Activated T-cell treated with anti-CD3 and anti-CD28 coated beads for 4 hours (primary cell): ENCODE measurements at regions not wholly inside any gene's neighbourhood (a gene's known extent, or its start where the extent isn't known, plus 50 kb on each side); places are given as distances from the start of the nearest gene placed in this dataset.

Experiments used
- DNase-seq: peaks from one replicate; pipeline ENCODE4 v3.0.0-alpha.2; 2020

DNA sequence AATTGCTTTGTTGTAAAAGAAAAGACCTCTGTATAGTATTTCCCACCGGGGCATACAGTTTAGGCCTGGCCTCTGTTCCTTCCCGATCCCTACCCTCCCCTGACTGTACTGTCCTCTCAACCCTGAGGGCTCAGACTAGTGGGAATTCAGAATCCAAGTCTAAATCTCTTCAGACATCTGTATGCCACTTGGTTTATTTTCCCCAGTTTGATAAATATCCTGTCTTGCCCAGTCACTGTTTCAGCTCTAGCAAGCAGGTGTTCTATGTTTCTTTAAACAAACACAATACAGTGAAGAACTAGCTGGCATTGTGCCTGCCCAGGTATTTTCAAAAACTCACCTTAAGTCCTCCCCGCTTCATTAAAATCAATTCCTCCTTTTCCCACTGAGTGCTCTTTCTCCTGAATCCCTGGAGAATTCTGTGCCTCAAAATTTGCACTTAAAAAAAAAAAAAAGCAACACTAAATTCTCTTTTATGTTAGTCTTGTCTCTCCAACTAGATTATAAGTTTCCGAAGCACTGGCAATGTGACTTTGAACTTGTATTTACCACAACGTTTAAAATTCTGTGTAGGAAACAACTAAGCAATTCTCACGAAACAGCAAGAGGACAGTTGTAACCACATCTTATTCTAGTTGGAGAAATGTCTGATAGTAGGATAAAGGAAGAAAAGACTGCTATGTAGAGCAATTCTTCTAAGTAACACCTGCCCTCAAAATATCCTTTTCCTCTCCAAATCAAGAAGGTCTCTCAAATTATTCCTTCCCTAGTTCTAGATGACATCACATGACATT is 112.0 kb upstream of the CARMIL1 start:
- DNase-seq: no peak

DNA sequence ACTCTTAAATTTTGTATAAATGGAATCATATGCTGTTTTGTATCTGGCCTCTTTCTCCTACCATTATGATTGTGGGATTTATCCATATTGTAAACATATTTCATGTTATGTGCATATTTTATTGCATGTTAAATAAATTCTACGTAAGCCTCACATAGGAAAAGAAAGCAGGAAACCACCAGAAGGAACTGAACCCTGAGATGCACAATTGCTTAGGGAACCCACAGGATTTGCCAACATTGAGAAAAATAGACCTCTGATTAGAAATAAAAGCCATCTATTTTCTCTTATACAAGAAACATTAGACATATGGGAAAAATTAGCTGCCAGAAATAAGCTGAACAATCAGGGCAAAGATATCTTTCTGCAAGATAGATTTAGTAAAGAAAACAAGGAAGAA is 111.2 kb upstream of the CARMIL1 start:
- no peak for DNase-seq

DNA sequence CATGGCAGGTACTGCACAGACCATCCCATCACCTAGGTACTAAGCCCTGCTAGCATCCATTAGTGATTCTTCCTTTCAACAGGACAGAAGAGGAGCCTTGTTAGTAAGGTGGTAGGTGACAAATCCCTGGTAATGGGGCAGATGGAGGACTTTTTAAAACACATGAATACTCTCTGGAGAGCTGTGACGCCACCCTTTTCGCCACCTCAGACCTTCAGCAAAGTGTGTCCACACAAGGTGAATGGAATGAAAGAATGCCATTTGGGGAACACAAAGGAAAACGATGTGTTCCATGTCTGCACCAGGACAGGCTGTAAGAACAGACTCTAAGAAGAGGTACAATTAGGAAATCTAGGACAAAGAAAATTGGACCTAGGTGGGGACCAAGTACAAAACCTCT is 110.5 kb upstream of the CARMIL1 start:
- no peak for DNase-seq

DNA sequence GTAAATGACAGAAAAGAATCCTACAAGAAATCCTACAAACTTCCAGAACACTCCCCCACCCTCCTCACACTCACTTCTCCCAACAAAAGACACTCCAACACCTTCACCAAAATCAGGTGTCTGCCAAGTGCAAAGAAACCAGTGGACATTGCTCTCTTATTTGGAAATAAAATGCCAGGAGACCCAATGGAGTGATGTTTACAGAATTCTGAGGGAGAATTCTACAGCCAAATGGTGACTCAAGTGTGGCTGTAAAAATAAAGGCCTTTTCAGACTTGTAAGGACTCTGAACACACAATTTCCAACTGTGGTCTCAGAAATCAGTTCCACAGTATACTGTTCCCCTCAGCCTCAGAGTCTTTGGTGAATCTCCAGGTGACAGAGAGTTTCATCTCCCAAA is 109.6 kb upstream of the CARMIL1 start:
- DNase-seq: no peak

DNA sequence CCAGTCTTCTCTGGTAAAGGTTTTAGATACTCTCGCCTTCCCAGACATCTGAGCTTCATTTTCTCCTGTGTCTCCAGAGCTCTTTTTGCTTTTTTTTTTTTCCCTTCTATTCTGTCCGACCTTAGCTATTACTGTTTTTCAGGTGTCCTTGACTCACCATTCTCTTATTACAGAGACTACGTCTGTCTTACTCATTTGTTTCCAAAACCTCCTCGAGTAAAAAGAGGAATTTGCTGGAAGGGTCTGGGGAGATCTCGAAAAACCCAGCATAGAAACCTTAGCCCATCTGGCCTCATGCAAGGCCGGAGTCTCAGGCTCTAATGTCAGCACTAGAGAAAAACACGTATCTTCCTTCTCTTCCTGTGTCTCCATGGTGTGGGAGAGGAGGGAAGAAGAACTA is 109.2 kb upstream of the CARMIL1 start:
- no peak for DNase-seq

DNA sequence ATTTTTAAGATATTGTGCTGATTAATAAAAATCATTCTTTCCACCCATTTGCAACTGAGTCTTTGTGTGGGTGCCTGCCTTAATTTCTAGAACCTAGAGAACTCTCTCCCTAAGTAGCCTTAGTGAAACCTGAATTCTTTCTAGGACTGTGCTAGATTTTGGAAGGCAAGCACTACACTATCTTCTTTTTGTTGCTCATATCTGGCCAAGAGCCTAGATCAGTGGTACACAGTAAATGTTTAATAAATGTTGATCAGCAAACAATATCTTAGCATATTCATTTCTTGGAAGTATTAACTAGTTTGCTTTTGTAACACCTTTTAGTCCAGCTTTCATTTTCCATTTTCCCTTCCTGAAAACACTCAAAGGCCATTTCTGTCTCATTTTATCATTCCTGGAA is 108.5 kb upstream of the CARMIL1 start:
- no peak for DNase-seq

DNA sequence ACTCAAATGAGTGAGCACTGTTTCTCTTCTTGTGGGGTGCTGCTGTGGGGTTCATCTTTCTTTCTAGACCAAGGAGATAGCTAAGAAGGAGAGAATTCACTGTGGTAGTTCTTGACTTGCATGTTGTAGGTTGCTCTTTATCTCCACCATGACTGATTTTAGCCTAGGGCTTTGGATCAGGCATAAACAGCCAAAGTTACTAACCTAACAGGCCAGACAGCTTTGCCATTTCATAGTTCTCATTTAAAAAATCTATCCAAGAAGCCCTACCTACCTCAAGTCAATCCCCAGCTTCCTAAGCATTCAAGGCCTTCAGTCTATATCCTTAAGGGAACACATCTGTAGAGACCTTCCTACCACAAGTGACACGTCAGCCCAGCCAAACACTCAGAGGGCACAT is 107.9 kb upstream of the CARMIL1 start:
- DNase-seq: no peak

DNA sequence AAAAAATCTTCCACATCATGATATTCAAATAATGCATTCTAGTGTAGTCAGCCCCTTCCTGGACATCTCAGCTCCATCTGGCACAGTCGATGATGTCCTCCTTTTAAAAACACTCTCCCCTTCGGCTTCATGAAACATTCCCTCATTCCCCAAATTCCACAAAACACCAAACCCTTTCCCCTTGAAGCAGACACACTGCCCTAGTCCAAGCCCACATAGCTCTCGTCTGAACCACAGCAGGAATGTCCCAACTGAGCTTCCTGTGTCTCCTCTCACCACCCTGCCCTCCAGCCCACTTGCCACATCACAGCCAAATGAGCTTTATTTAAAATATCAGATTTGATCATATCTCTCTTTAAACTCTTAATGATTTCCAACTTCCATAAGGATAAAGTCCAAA is 106.4 kb upstream of the CARMIL1 start:
- no peak for DNase-seq

DNA sequence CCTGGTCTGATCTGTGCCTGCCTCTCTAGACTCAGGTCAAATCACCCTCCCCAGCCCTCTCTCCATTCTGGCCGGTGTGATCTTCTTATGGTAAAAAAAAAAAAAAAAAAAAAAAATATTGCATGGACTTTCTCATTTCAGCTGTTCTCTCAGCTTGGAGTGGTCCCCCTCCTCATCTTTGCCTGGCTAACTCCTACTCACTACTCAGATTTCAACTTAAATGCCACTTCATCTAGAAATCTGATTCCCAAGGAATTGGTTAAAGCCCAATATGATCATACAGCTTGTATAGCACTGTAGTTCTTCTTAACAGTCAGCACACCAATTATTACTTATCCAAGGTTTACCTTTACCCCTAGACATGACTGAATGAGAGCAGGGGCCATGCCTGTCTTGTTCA is 105.9 kb upstream of the CARMIL1 start:
- DNase-seq: no peak

DNA sequence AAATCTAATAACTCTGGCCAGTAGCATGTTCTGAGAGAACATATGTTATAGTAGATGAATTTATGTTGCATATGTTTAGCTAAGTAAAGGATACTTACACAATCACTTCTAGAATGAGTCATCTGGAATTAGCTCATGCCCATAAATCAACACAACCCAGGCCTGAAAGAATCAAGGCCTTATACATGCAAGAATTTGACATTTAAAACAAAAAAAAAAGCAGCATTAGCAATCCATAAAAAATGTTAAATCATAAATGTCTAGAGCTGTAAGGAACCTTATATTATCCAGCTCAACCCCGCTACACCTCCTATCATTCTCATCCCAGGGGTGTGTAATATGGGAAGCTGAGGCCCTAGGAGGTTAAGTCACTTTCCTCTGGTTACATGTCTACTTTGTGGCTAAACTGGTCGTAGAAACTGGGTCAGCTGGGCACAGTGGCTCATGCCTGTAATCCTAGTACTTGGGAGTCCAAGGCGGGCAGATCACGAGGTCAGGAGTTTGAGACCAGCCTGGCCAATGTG is 105.2 kb upstream of the CARMIL1 start:
- DNase-seq: no peak

DNA sequence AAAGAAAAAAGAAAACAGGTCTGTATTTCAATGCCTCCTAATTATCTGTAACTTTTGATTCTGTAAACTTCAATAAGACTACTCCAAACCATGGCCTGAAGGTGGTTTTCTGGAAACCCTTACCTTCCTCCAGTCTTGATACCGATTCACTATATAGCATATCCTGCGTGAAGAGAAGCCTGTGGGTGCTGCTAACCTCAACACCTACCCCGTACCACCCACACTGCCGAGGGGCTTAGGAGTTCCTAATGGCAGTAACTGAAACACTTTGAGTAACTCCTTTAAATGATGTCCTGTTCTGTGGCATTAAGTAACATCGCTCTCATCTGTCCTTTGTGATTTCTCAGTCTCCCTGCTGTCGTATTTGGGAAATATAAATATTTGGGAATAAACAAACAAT is 104.5 kb upstream of the CARMIL1 start:
- DNase-seq: no peak

DNA sequence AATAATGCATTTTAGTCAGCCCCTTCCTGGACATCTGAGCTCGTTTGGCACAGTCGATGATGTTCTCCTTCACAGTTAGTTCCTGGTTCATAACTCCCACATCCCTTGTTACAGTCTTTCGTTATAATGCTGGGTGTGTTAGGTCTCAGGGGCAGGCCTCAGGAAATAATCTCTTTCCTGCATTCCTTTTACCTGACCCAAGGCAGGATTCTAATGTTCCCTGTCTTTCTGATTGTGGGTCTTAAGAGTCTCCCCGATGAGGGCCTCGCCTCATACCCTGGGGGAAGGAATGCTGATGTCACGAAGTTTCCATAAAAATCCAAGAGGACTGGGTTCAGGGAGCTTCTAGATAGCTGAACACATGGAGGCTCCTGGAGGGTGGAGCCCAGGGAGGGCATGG is 104.0 kb upstream of the CARMIL1 start:
- no peak for DNase-seq

DNA sequence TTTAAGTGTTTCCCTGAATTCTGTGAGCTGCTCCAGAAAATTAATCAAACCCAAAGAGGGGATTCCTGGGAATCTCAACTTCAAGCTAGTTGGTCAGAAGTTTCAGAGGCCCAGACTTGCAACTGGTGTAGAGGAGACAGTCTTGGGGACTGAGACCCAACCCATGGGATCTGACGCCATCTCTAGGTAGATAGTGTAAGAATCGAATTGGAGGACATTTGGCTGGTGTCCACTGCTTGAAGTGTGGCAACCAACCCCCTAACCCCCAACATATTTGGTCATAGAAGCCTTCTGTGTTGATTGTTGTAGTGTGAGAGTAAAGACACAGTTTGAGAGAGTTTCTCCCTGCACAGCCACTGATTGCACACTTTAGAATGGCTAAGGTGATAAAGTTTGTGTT is 103.5 kb upstream of the CARMIL1 start:
- DNase-seq: no peak

DNA sequence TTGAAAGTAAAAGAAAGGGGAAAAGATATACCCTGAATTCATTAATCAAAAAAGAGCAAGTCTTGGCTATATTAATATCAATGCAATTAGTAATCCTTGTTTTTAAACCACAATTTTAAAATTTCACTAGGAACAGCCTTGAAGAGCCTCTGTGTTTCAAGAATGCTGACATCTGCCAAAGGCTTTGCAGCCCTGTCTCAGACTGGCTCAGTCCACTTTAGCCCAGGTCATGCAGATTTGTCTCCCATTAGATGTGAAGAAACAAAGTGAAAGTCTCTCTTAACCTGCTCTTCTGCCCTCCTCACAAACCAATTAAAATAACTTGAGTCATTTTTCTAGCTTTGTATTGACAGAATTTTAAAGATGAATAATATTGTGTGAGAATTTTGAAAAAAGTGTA is 102.7 kb upstream of the CARMIL1 start:
- DNase-seq: no peak

DNA sequence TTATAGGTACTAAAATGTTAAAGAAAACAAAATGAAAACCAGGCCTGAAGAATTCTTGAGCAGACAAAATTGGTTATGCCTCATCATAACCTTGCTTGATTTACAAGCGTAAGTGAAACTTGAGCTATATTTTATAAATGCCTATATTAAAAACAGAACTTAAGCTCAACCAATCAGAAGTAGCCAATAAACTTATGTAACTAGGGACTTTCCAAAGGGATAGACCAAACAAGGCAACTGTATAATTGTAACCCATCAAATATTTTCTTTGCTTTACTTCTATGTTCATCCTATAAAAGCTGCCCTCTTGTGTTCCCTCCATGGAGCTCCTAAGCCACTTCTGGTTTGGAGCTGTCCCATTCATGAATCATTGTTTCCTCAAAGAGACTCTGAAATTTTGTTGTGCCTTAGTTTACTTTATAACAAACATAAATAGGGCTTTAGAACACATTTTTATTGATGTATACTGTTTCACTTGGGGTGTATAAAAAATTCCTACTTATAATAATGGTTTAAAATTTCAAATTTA is 101.6 kb upstream of the CARMIL1 start:
- no peak for DNase-seq

DNA sequence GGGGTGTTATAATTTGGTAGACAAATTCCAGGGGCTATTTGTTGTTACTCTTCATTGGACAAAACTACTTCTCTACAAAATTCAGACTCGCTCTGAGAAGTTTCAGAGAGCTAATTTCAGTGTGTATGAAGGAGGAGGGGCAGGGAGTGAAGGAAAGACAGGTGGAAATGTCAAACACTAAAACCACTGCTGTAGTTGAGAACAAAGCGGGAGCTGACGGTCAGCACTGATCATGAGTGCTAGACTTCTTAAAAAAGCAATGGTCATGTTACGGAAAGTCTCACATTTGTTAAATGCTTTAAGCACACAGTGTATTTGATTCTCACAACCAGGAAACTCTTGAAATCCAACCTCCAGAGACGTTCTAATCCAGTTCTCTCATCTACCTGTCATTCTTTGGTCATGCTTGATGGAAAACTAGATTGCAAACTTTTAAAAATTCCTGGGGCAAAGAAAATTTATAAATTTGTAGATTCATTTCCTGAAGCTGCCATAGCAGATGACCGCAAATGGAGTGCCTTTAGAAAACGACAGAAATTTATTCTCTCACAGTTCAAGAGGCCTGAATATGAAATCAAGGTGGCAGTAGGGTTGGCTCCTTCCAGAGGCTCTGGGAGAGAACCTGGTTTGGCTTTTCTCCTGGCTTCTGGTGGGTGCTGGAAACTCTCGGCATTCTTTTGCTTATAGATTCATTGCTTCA is 100.7 kb upstream of the CARMIL1 start:
- no peak for DNase-seq

DNA sequence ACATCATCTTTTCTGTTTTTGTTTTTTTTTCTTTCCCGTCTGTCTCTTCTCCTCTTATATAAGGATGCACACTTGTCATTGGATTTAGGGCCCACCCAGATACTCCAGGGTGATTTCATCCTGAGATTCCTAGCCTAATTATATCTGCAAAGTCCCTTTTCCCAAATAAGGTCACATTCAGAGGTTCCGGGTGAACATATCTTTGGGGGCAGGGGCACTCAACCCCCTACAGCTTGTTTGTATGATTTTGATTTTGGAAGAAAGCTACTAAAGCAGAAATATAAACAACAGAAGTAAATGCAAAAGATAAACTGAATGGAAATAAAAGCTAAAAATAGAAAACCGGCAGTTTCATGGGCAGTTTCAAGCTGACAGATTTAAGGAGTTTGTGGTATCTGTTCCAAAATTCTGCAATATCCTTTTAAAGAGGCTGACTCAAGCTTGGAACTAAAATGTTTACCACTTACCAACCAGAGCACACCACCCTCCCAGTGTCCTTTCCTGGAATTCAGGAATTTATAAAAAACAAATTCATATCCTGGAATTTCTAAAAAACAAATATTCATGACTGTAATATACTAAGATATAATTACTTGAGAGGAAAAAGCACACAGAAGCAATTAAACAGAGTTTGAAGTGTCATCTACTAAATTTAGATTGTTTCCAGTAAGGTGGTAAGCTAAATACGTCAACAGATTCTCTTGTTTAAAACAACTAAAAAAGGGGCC is 100.0 kb upstream of the CARMIL1 start:
- DNase-seq: no peak

DNA sequence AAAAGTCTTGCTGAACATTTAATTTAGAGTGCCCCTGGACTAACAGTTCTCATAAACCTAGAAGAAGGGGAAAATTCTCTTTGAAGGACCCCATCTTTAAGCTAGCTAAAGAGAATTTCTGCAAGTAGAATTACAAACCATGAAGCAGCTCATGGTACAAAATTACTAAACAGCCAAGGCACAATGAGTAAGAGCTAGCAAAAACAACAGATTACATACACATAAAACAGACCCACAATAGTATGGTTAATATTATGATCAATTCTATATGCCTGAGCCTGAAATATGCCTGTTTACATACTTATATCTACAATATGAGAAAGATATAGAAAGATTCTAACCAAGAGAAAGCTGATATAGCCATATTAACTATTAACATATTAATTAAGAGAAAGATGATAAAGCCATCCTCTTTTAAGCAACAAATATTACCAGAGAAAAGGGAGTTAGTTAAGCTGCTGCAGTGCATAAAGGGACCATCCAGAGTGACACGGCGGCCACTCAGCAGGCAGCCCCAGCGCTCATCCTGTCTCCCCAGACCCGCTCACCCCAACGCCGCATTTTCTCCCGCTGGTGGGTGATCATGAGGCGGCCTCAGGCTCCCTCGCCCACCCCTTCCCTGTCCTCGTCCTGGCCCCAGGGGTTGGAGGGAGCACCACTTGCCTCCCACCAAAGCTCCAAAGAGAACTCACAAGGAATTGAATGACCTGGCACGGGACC is 98.4 kb upstream of the CARMIL1 start:
- DNase-seq: no peak

DNA sequence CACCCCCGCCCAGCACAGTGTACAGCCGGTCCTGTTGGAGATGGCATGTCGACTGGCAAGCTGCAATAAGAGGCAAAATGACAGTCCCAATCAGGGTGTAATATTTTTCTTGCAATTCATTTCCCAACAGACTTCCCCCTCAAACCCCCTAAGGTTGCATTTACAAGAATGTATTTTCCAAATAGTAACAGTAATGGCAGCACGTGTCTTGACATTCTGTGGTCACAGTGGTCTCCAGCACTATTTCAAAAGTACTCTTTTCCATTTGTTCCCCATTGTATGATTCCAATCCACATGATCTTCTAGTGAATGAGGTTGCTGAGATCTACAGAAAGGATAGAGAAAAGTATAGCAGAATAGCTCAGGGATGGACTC is 97.8 kb upstream of the CARMIL1 start:
- no peak for DNase-seq

DNA sequence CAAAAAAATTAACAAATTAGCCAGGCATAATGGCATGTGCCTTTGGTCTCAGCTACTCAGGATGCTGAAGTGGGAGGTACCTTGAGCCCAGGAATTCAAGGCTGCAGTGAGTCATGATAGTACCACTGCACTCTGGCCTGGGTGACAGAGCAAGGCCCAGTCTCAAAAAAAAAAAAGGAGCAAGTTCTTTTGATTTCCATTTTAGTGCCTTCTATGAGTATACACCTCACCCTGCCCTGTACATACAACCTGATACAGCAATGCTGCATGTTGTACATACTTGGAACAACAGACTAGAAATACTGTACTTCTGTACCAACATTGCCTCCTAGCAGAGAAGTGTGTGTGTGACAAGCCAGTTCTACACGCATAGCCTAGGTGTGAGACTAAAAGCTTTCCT is 97.3 kb upstream of the CARMIL1 start:
- no peak for DNase-seq

DNA sequence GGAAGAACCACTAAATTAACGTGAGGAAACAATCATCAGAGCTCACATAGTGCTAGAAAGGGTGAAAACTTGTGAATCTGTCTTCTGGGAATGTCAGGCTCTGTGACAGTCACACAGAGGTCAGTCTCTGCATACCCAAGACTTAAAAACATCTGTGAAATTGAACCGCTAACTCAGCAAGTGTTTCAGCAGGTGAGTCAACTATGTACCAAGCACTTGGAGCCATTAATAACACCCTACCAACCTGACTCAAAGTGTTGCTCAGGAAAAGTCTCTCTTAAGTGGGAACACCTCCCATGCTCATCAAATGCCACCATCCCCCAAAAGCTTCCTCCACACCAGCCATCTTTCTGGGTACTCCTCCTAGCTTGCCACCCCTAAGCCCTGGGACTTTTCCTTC is 92.3 kb upstream of the CARMIL1 start:
- no peak for DNase-seq

DNA sequence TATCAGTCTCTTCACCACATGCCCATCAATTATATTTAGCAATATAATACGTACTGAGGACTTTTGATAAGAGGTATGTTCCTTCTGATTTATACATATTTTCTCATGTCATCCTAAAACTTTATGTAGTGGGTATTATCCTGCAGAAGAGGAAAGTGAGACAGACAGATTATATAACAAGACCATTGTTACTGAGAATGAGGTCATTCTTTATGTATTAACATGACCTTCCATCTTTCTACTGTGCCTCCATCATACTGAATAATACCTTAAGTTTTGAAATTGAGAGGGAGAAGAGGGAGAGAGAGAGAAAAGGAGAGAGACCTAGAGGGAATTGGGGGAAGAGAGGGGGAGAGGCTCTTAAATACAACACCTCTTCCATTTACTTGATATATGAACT is 90.9 kb upstream of the CARMIL1 start:
- DNase-seq: no peak
